MM.1S (cell line): ENCODE measurements at regions not wholly inside any gene's neighbourhood (a gene's known extent, or its start where the extent isn't known, plus 50 kb on each side); places are given as distances from the start of the nearest gene placed in this dataset.

ENCODE experiments used
- DNase-seq: peaks from one replicate; pipeline ENCODE4 v3.0.0-alpha.2; 2015
- H2AFZ ChIP-seq: fragments of 300-600 bp; sonication (generic); 2 replicates; pipeline ENCODE4 v1.6.0; 2016; ENCODE audit warnings: antibody characterized with exemption, low read length
- H3F3A ChIP-seq: fragments of 300-600 bp; sonication (generic); 2 replicates; pipeline ENCODE4 v1.6.1; 2016; ENCODE audit warnings: mild to moderate bottlenecking, antibody characterized with exemption, low read length, moderate library complexity, mixed read lengths; ENCODE audit not compliant: insufficient read depth
- H3K27ac ChIP-seq: fragments of 300-600 bp; sonication (generic); 2 replicates; pipeline ENCODE4 v1.5.1; 2016; ENCODE audit warnings: mild to moderate bottlenecking, low read length
- H3K27me3 ChIP-seq: fragments of 300-600 bp; sonication (generic); replicated peaks from 2 replicates; pipeline ENCODE4 v1.6.0; 2016; ENCODE audit warnings: low read length; ENCODE audit not compliant: insufficient read depth
- H3K36me3 ChIP-seq: fragments of 300-600 bp; sonication (generic); replicated peaks from 2 replicates; pipeline ENCODE4 v1.6.1; 2016; ENCODE audit warnings: mild to moderate bottlenecking, low read length, mixed read lengths; ENCODE audit not compliant: insufficient read depth
- H3K4me1 ChIP-seq: fragments of 300-600 bp; sonication (generic); 2 replicates; pipeline ENCODE4 v1.6.1; 2016; ENCODE audit warnings: low read length, mixed read lengths
- H3K4me2 ChIP-seq: fragments of 300-600 bp; sonication (generic); 2 replicates; pipeline ENCODE4 v1.6.0; 2016; ENCODE audit warnings: low read depth, low read length
- H3K4me3 ChIP-seq: fragments of 300-600 bp; sonication (generic); 2 replicates; pipeline ENCODE4 v1.5.1; 2016; ENCODE audit warnings: low read length, mixed read lengths
- H3K79me2 ChIP-seq: fragments of 300-600 bp; sonication (generic); 2 replicates; pipeline ENCODE4 v1.6.1; 2016; ENCODE audit warnings: mixed run types, low read length, mixed read lengths
- H3K9ac ChIP-seq: fragments of 300-600 bp; sonication (generic); 2 replicates; pipeline ENCODE4 v1.6.1; 2016; ENCODE audit warnings: low read length, mixed read lengths
- H3K9me2 ChIP-seq: fragments of 300-600 bp; sonication (generic); replicated peaks from 2 replicates; pipeline ENCODE4 v1.6.1; 2016; ENCODE audit warnings: mild to moderate bottlenecking, low read length, mixed read lengths; ENCODE audit not compliant: insufficient read depth
- H3K9me3 ChIP-seq: fragments of 300-600 bp; sonication (generic); replicated peaks from 2 replicates; pipeline ENCODE4 v1.6.1; 2016; ENCODE audit warnings: mild to moderate bottlenecking, low read length, mixed read lengths; ENCODE audit not compliant: insufficient read depth
- H4K20me1 ChIP-seq: fragments of 300-600 bp; sonication (generic); 2 replicates; pipeline ENCODE4 v1.6.1; 2016; ENCODE audit warnings: mild to moderate bottlenecking, low read length, moderate library complexity, mixed read lengths; ENCODE audit not compliant: insufficient read depth
- EZH2 ChIP-seq: fragments of 300-600 bp; sonication (generic); optimal IDR thresholded peaks from 2 replicates; pipeline ENCODE3; 2017; ENCODE audit warnings: low read depth, mild to moderate bottlenecking, antibody characterized with exemption, low read length, mixed read lengths
- EZH2phosphoT487 ChIP-seq: fragments of 300-600 bp; sonication (generic); IDR thresholded peaks from 2 replicates; pipeline ENCODE4 v1.6.1; 2018; ENCODE audit warnings: antibody characterized with exemption, low read length
- TF ChIP-seq, protein P1 (sequence below): fragments of 300-600 bp; sonication (generic); IDR thresholded peaks from 2 replicates; pipeline ENCODE4 v1.5.1; 2016; ENCODE audit warnings: antibody characterized with exemption, low read length, mixed read lengths

DNA sequence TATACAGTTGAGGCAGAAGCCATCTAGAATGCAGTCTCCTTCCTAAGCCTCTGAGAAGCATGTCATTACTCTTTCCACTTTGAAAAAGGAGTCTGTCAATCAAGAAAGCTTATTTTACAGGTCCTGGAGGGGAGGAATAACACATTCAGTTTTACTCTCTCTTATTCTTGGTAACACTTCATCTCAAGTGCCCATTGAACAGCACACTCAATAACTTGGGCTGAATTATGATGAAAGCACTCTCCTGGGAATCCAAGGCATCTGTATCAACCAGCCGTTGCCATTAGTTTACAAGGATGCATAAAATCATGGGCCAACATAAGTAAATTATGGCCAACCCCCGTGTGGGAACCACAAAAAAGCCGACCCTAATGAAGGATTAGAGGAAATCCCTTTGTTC lies 282.4 kb downstream of the C4orf33 start:
- no peak overlapping the region for H3K27ac ChIP-seq
- H3K9me3 ChIP-seq: no peaks in the 10 kb centered on the region
- no peaks in the 10 kb centered on the region for H3K79me2 ChIP-seq
- no peak overlapping the region for H3K9ac ChIP-seq
- DNase-seq: no peak
- H3K9me2 ChIP-seq: no peaks in the 10 kb centered on the region
- no peaks in the 10 kb centered on the region for H3K27me3 ChIP-seq
- H3K36me3 ChIP-seq: no peaks in the 10 kb centered on the region
- no peaks in the 10 kb centered on the region for H4K20me1 ChIP-seq
- no peak overlapping the region for H3K4me3 ChIP-seq
- H3K4me1 ChIP-seq: no peaks in the 10 kb centered on the region
- no peaks in the 10 kb centered on the region for H3F3A ChIP-seq
- H2AFZ ChIP-seq: no peak overlapping the region
- TF ChIP-seq EZH2phosphoT487 (no peak), EZH2 (no peak)
- TF ChIP-seq, protein P1, sequence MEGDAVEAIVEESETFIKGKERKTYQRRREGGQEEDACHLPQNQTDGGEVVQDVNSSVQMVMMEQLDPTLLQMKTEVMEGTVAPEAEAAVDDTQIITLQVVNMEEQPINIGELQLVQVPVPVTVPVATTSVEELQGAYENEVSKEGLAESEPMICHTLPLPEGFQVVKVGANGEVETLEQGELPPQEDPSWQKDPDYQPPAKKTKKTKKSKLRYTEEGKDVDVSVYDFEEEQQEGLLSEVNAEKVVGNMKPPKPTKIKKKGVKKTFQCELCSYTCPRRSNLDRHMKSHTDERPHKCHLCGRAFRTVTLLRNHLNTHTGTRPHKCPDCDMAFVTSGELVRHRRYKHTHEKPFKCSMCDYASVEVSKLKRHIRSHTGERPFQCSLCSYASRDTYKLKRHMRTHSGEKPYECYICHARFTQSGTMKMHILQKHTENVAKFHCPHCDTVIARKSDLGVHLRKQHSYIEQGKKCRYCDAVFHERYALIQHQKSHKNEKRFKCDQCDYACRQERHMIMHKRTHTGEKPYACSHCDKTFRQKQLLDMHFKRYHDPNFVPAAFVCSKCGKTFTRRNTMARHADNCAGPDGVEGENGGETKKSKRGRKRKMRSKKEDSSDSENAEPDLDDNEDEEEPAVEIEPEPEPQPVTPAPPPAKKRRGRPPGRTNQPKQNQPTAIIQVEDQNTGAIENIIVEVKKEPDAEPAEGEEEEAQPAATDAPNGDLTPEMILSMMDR: no peak
- H3K4me2 ChIP-seq: no peak overlapping the region

DNA sequence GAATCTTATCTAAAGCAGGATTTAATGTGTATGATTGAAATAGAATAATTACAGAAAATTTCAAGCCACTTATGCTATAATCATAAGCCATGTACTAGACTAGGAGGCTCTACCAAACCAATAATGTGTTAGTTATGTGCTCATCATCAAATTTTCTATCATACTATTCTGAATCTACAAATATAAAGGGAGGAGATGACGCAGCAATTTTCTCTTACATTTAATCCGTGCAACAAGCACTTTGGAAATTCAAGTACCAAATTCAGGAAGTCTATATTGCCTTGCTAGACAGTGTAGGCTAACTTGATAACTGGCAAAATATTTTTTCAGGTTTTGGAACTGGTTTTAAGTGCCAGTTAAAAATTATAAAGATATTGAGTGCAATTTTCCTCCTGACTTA lies 283.5 kb downstream of the C4orf33 start:
- Histone ChIP-seq H3F3A (no peaks in the 10 kb centered on the region), H4K20me1 (no peaks in the 10 kb centered on the region), H3K9ac (no peak overlapping the region), H3K36me3 (no peaks in the 10 kb centered on the region), H3K4me3 (no peak overlapping the region), H3K79me2 (no peaks in the 10 kb centered on the region), H3K4me1 (no peaks in the 10 kb centered on the region), H3K27ac (no peak overlapping the region), H3K4me2 (no peak overlapping the region), H2AFZ (no peak overlapping the region), H3K9me3 (no peaks in the 10 kb centered on the region), H3K27me3 (no peaks in the 10 kb centered on the region), H3K9me2 (no peaks in the 10 kb centered on the region)
- DNase-seq: no peak
- TF ChIP-seq, protein P1: no peak
- no peak for TF ChIP-seq EZH2phosphoT487
- no peak for TF ChIP-seq EZH2

DNA sequence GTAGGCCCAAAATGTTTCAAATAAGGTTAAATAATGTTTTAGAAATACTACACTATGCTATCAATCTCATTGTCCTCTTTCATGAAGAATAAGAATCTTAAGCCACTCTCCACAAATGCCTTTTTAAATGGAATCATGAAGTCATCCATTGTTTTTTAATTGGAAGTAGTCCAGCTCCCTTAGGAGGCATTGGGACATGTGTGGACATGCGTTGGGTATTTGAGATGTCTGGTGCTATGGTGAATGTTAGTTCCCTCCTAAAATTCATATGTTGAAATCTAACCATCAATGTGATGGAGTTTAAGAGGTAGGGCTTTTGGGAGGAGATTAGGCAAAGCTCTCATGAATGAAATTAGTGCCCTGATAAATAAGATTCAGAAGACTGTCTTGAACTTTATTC lies 289.0 kb downstream of the C4orf33 start:
- no peak overlapping the region for H3K9ac ChIP-seq
- no peaks in the 10 kb centered on the region for H3K9me2 ChIP-seq
- no peaks in the 10 kb centered on the region for H3F3A ChIP-seq
- TF ChIP-seq EZH2 (no peak), EZH2phosphoT487 (no peak)
- TF ChIP-seq, protein P1: no peak
- no peaks in the 10 kb centered on the region for H3K9me3 ChIP-seq
- no peak overlapping the region for H2AFZ ChIP-seq
- no peaks in the 10 kb centered on the region for H3K4me1 ChIP-seq
- H3K79me2 ChIP-seq: no peaks in the 10 kb centered on the region
- H3K36me3 ChIP-seq: no peaks in the 10 kb centered on the region
- H3K27me3 ChIP-seq: no peaks in the 10 kb centered on the region
- no peak overlapping the region for H3K27ac ChIP-seq
- DNase-seq: no peak
- H3K4me3 ChIP-seq: no peak overlapping the region
- H3K4me2 ChIP-seq: no peak overlapping the region
- H4K20me1 ChIP-seq: no peaks in the 10 kb centered on the region
